ENCODE measurements at regions not wholly inside any gene's neighbourhood (a gene's known extent, or its start where the extent isn't known, plus 50 kb on each side); places are given as distances from the start of the nearest gene placed in this dataset.

DNA sequence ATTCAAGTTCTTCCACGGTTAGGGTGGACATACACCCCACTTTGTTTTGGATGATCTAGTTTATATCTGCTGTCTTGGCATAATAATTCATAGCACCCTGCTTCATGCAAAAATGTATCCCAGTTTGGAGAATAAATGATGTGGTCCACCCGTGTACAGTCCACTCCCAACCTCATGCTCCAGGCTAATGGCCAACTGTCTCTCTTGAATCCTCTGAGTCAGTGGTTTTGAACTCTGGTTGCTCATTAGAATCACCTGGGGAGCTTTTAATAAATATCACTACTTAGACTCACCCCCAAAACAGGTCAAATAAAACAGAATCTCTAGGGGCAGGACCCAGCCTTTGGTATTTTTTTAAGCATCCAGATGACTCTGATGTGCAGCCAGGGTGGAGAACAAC, 78.5 kb downstream of the SDC1 start:
- no peak for TF ChIP-seq CTCF (IDR thresholded peaks at IDR 0.05)
- TF ChIP-seq POLR2A (IDR thresholded peaks at IDR 0.05), result no peak

All from tibial nerve (tissue), 3 donors.